Liver (tissue), 3 donors: ENCODE measurements at regions not wholly inside any gene's neighbourhood (a gene's known extent, or its start where the extent isn't known, plus 50 kb on each side); places are given as distances from the start of the nearest gene placed in this dataset.
A peak's percentile ranks its signal among the peaks of the same experiment; 100 is the strongest.

Source experiments
- CTCF ChIP-seq: fragments of 150-350 bp; IDR thresholded peaks from 2 replicates; pipeline ENCODE4 v1.5.1; 2017; ENCODE audit warnings: improper control_type of control experiment, low read depth, low read length; ENCODE audit not compliant: missing input control
- SP1 ChIP-seq: IDR thresholded peaks from 2 replicates; pipeline ENCODE4 v1.6.1; 2018; ENCODE audit warnings: antibody characterized with exemption, mild to moderate bottlenecking
- TAF1 ChIP-seq: conservative IDR thresholded peaks from 2 replicates; pipeline ENCODE4 v1.6.1; 2016; ENCODE audit warnings: antibody characterized with exemption, mild to moderate bottlenecking
- YY1 ChIP-seq: IDR thresholded peaks from 2 replicates; pipeline ENCODE4 v1.6.1; 2016; ENCODE audit warnings: antibody characterized with exemption, mild to moderate bottlenecking
- TF ChIP-seq, protein P1 (sequence below): IDR thresholded peaks from 2 replicates; pipeline ENCODE4 v1.6.1; 2016; ENCODE audit warnings: antibody characterized with exemption, mild to moderate bottlenecking
- TF ChIP-seq, protein P2 (sequence below): IDR thresholded peaks from 2 replicates; pipeline ENCODE4 v1.6.1; 2016; ENCODE audit warnings: antibody characterized with exemption
- donor health status: healthy.
- donor health status: healthy.

DNA sequence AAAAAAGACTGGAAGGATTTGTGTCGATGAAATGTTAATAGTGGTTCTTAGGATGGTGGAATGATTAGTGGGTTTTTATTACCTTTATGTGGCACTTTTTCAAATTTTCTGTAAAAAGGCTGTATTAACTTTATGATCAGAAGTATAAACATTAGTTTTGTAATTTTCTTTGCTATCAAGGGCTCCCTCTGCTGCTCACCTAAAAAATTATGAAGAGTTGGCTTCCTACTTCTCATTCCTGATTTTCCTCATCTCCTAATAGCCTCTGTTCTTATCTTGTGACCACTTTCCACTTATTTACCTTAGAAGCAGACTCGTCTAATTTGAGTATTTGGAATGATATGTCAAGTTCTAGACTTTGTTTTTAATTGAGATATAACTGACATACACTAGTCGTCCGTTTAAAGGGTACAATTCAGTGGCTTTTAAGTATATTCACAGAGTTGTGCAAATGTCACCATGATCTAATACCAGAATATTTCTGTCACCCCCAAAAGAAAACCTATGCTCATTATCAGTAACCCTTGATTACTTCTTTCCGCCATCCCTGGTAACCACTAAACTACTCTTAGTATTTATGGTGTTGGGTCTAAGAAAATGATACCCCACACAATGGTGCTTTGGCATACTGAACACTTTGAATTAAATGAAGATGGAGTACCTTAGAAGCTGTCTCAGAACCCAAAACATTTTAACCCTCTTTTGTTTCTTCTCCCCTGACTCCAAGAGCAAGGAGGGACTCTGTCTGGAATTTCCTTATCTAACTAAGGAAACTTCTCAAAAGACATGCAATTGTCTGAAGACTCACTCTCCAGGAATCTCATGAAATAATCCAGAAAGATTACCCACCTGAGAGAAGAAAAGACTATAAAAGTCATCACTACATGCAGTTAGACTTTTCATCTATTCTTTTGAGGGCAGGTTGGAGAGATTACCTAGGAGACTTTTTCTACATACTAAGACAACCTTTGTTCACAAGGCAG lies 311.3 kb downstream of the DLEU7 start:
- TF ChIP-seq CTCF: peak; percentile 57
- TF ChIP-seq, protein P1, sequence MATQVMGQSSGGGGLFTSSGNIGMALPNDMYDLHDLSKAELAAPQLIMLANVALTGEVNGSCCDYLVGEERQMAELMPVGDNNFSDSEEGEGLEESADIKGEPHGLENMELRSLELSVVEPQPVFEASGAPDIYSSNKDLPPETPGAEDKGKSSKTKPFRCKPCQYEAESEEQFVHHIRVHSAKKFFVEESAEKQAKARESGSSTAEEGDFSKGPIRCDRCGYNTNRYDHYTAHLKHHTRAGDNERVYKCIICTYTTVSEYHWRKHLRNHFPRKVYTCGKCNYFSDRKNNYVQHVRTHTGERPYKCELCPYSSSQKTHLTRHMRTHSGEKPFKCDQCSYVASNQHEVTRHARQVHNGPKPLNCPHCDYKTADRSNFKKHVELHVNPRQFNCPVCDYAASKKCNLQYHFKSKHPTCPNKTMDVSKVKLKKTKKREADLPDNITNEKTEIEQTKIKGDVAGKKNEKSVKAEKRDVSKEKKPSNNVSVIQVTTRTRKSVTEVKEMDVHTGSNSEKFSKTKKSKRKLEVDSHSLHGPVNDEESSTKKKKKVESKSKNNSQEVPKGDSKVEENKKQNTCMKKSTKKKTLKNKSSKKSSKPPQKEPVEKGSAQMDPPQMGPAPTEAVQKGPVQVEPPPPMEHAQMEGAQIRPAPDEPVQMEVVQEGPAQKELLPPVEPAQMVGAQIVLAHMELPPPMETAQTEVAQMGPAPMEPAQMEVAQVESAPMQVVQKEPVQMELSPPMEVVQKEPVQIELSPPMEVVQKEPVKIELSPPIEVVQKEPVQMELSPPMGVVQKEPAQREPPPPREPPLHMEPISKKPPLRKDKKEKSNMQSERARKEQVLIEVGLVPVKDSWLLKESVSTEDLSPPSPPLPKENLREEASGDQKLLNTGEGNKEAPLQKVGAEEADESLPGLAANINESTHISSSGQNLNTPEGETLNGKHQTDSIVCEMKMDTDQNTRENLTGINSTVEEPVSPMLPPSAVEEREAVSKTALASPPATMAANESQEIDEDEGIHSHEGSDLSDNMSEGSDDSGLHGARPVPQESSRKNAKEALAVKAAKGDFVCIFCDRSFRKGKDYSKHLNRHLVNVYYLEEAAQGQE: no peak
- TF ChIP-seq, protein P2, sequence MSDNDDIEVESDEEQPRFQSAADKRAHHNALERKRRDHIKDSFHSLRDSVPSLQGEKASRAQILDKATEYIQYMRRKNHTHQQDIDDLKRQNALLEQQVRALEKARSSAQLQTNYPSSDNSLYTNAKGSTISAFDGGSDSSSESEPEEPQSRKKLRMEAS: no peak
- no peak for TF ChIP-seq YY1
- no peak for TF ChIP-seq SP1
- TF ChIP-seq TAF1: no peak
